HG03565 (cell line): ENCODE measurements at regions not wholly inside any gene's neighbourhood (a gene's known extent, or its start where the extent isn't known, plus 50 kb on each side); places are given as distances from the start of the nearest gene placed in this dataset.

Source experiments
- ATAC-seq: cut with Tn5 transposase; IDR thresholded peaks from one replicate; pipeline ENCODE4 v1.9.1; 2021; ENCODE audit warnings: mild to moderate bottlenecking, moderate library complexity; ENCODE audit not compliant: unreplicated experiment

DNA sequence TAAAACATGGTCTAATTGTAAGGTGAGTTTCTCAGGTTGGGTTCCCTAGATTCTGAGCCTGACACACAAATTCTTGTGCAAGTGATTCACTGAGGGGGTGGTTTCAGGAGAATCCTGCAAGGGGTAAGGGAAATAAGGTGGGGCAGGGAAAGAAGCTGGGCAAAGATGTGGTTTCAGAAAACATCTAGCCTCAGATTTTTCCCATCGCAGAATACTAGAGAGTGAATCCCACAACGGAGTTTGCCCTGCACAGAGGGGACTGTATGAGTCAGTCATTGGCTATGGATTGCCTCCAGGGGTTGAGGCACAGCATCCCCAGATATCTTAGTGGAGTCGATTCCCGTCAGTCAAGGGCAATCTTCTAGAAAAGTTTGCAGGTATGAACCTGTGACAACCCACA, 65.2 kb downstream of the PRL start:
- no peak for ATAC-seq

DNA sequence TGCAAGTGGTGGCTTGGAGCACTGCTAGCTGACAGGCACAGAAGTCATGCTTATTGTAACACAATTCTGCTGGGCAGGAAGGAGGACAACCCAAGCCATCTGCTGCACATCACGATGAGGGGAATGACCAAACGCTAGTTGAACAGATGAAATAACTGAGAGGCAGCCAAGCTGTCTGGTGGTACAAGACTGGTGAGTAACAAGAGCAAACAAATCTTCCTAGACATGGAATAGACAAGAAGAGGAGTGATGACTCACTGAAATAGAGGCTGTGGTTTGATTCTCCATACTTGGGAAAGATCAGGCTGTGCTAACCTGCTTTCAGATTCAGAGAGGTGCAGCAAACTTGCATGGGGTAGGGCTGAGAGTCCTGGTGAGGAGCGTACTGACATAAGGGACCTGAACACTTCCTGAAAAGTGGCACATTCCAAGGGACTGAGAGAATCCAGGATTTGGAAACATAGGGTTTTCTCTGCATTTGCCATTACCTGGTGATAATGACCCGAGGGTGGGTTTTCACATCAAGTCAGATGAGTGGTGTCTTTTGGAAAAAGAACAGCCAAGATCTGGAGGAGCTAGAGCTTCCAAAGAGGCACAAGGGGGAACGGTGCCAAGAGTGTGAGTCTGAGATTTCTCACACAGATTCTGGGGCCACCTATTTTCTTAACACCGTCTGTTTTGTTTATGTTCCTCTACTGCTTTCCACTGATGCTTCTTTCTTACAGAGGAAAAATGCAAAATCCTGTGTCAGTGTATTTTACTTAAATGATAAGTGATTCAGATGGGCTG, 60.0 kb downstream of the PRL start:
- ATAC-seq = no peak
